Caco-2 (cell line): ENCODE measurements at regions not wholly inside any gene's neighbourhood (a gene's known extent, or its start where the extent isn't known, plus 50 kb on each side); places are given as distances from the start of the nearest gene placed in this dataset.

Experiments used
- BruUV-seq: library from RNA; stranded (reverse); fragments of 400-500 nt; replicated peaks from 2 replicates; lab custom pipeline; 2021; lab: Mats Ljungman, UMichigan
- CTCF ChIA-PET: fragments of 300-600 bp; sonication (Branson Sonifier 250); formaldehyde crosslinking; loops from one replicate; lab custom pipeline; 2022; ENCODE audit warnings: antibody characterized with exemption; lab: Charles Lee
- POLR2A ChIA-PET: fragments of 300-600 bp; sonication (Branson Sonifier 250); formaldehyde crosslinking; loops from one replicate; lab custom pipeline; 2022; ENCODE audit warnings: antibody characterized with exemption; lab: Charles Lee
- DNase-seq, 2 experiments: peaks; one replicate each; pipeline versions ENCODE4 v3.0.0 to v3.0.0-alpha.2; 2020 to 2022
- H3K27me3 ChIP-seq: replicated peaks from 2 replicates; pipeline ENCODE4 v1.6.0; 2011; ENCODE audit warnings: low read length; ENCODE audit not compliant: control insufficient read depth, insufficient read depth
- H3K36me3 ChIP-seq: 2 replicates; pipeline ENCODE4 v1.5.1; 2011; ENCODE audit warnings: low read length; ENCODE audit not compliant: control insufficient read depth, insufficient read depth
- H3K4me1 ChIP-seq: fragments of 250-450 bp; sonication (Bioruptor Pico); 2 replicates; pipeline ENCODE4 v1.5.1; 2020; ENCODE audit warnings: mild to moderate bottlenecking
- H3K4me3 ChIP-seq: 2 replicates; pipeline ENCODE4 v1.5.1; 2011; ENCODE audit warnings: low read depth, mild to moderate bottlenecking, control low read depth, low read length
- H3K9me3 ChIP-seq: fragments of 250-450 bp; sonication (Bioruptor Pico); 2 replicates; pipeline ENCODE4 v1.5.1; 2020; ENCODE audit warnings: mild to moderate bottlenecking, moderate library complexity
- H3K27ac Mint-ChIP-seq: one replicate; pipeline ENCODE4 v1.8.0; 2022; ENCODE audit warnings: mixed read lengths; ENCODE audit not compliant: unreplicated experiment
- H3K27me3 Mint-ChIP-seq: one replicate; pipeline ENCODE4 v1.8.0; 2022; ENCODE audit warnings: mixed read lengths; ENCODE audit not compliant: insufficient read depth, unreplicated experiment
- H3K36me3 Mint-ChIP-seq: one replicate; pipeline ENCODE4 v1.8.0; 2022; ENCODE audit warnings: mild to moderate bottlenecking, mixed read lengths; ENCODE audit not compliant: insufficient read depth, unreplicated experiment
- H3K4me1 Mint-ChIP-seq: one replicate; pipeline ENCODE4 v1.8.0; 2022; ENCODE audit warnings: low read depth, mixed read lengths; ENCODE audit not compliant: unreplicated experiment
- H3K4me3 Mint-ChIP-seq: one replicate; pipeline ENCODE4 v1.8.0; 2022; ENCODE audit warnings: mild to moderate bottlenecking, moderate library complexity, mixed read lengths; ENCODE audit not compliant: unreplicated experiment
- H3K9me3 Mint-ChIP-seq: one replicate; pipeline ENCODE4 v1.8.0; 2022; ENCODE audit warnings: mixed read lengths; ENCODE audit not compliant: unreplicated experiment
- intact Hi-C: fragments of 100-400 bp; cut with micrococcal nuclease; formaldehyde crosslinking; loops from one replicate; pipeline ENCODE4 v1.10.0; 2022; ENCODE audit not compliant: unreplicated experiment
- TF ChIP-seq, protein P1 (sequence below), 2 experiments: fragments of 200-600 bp in 1 of 2; IDR thresholded peaks; 1 replicate in 1 of 2; 2 replicates in 1 of 2; pipeline versions ENCODE4 v1.5.1 to v1.8.0; 2011 to 2022; ENCODE audit warnings: antibody characterized with exemption in 1 of 2, control low read depth in 1 of 2, inconsistent platforms in 1 of 2, low read depth in 1 of 2, low read length in 1 of 2, mild to moderate bottlenecking in 1 of 2, moderate library complexity in 1 of 2; ENCODE audit not compliant: insufficient read depth in 1 of 2, severe bottlenecking in 1 of 2, unreplicated experiment in 1 of 2

DNA sequence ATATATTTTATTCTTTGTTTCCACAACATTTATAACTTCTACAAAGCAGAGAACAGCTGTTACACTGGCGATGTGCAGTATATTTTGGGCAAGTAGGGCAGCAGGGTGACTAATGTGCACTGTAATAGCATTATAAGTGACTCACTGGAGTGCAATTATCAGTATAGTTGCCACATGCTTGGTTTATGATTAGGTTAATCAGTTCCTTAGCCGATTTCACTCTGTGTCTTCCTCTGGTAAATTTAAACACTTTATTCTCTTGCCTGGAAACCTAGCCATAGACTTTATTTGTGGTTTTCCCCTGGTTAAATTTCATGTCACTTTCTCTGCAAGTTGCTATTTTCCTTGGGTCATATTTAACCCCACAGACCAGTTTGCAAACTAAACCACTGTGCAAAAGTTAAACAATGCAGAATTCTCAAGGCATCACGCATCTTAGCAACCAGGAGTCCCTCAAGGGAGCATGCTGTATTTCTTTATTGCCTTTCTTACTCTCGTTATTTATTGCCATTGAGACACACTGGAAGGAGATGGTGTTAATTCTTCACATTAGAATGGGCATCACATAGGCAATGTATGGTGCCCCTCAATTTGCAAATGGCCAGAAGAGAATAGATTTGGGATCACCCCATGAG is 690.2 kb upstream of the DPPA4 start:
- BruUV-seq, result no TSS peak
- Histone ChIP-seq H3K36me3 (no peaks in the 10 kb centered on the region), H3K9me3 (no peaks in the 10 kb centered on the region), H3K4me1 (no peaks in the 10 kb centered on the region), H3K27me3 (no peaks in the 10 kb centered on the region), H3K4me3 (no peak overlapping the region)
- CTCF ChIA-PET, result no interaction called here
- intact Hi-C loops, result no loop called here
- TF ChIP-seq, protein P1, sequence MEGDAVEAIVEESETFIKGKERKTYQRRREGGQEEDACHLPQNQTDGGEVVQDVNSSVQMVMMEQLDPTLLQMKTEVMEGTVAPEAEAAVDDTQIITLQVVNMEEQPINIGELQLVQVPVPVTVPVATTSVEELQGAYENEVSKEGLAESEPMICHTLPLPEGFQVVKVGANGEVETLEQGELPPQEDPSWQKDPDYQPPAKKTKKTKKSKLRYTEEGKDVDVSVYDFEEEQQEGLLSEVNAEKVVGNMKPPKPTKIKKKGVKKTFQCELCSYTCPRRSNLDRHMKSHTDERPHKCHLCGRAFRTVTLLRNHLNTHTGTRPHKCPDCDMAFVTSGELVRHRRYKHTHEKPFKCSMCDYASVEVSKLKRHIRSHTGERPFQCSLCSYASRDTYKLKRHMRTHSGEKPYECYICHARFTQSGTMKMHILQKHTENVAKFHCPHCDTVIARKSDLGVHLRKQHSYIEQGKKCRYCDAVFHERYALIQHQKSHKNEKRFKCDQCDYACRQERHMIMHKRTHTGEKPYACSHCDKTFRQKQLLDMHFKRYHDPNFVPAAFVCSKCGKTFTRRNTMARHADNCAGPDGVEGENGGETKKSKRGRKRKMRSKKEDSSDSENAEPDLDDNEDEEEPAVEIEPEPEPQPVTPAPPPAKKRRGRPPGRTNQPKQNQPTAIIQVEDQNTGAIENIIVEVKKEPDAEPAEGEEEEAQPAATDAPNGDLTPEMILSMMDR (IDR thresholded peaks at IDR 0.05; ENCODE audit: insufficient read depth in 1 of 2, low read depth in 1 of 2, low read length in 1 of 2, severe bottlenecking in 1 of 2, unreplicated experiment in 1 of 2), result no peak
- H3K36me3 Mint-ChIP-seq, result no peaks in the 10 kb centered on the region
- no peak overlapping the region for H3K4me3 Mint-ChIP-seq
- DNase-seq, result no peak
- no peak overlapping the region for H3K27ac Mint-ChIP-seq
- H3K27me3 Mint-ChIP-seq, result no peaks in the 10 kb centered on the region
- no peaks in the 10 kb centered on the region for H3K9me3 Mint-ChIP-seq
- POLR2A ChIA-PET, result no interaction called here
- no peaks in the 10 kb centered on the region for H3K4me1 Mint-ChIP-seq

- intact Hi-C loops, result no loop called here
- H3K27me3 ChIP-seq, result no peaks in the 10 kb centered on the region
- POLR2A ChIA-PET, result no interaction called here
- CTCF ChIA-PET, result no interaction called here
- H3K4me3 ChIP-seq, result no peak overlapping the region
- TF ChIP-seq, protein P1 (IDR thresholded peaks at IDR 0.05; ENCODE audit: insufficient read depth in 1 of 2, low read depth in 1 of 2, low read length in 1 of 2, severe bottlenecking in 1 of 2, unreplicated experiment in 1 of 2), result no peak
- Mint-ChIP-seq H3K27ac (no peak overlapping the region), H3K9me3 (no peaks in the 10 kb centered on the region), H3K27me3 (no peaks in the 10 kb centered on the region), H3K4me3 (no peak overlapping the region), H3K36me3 (no peaks in the 10 kb centered on the region), H3K4me1 (no peaks in the 10 kb centered on the region)
- H3K9me3 ChIP-seq, result no peaks in the 10 kb centered on the region
- no peaks in the 10 kb centered on the region for H3K36me3 ChIP-seq
- H3K4me1 ChIP-seq, result no peaks in the 10 kb centered on the region
- no TSS peak for BruUV-seq
- DNase-seq, result no peak
These were observed 694.6 kb upstream of the DPPA4 start for GRCh38 chr3:110031975-110032374.

GRCh38 chr3:110059431-110059830 is 722.1 kb upstream of the DPPA4 start:
- Histone ChIP-seq H3K4me3 (no peak overlapping the region), H3K4me1 (no peaks in the 10 kb centered on the region), H3K9me3 (no peaks in the 10 kb centered on the region), H3K36me3 (no peaks in the 10 kb centered on the region), H3K27me3 (no peaks in the 10 kb centered on the region)
- no peaks in the 10 kb centered on the region for H3K4me1 Mint-ChIP-seq
- BruUV-seq, result no TSS peak
- ChIA-PET POLR2A (no interaction called here), CTCF (no interaction called here)
- intact Hi-C loops, result no loop called here
- H3K27me3 Mint-ChIP-seq, result no peaks in the 10 kb centered on the region
- H3K4me3 Mint-ChIP-seq, result no peak overlapping the region
- TF ChIP-seq, protein P1 (IDR thresholded peaks at IDR 0.05; ENCODE audit: insufficient read depth in 1 of 2, low read depth in 1 of 2, low read length in 1 of 2, severe bottlenecking in 1 of 2, unreplicated experiment in 1 of 2), result no peak
- H3K27ac Mint-ChIP-seq, result no peak overlapping the region
- no peaks in the 10 kb centered on the region for H3K36me3 Mint-ChIP-seq
- DNase-seq, result no peak
- H3K9me3 Mint-ChIP-seq, result no peaks in the 10 kb centered on the region
